ENCODE measurements at regions not wholly inside any gene's neighbourhood (a gene's known extent, or its start where the extent isn't known, plus 50 kb on each side); places are given as distances from the start of the nearest gene placed in this dataset.
"Not testable (repeated sequence)": the region's sequence is repeated elsewhere in the genome, so short reads cannot be mapped to it uniquely, and the experiment has no call there.

- no peaks in the 10 kb centered on the region for H3K27me3 Mint-ChIP-seq
- DNase-seq (no peak), ATAC-seq (no peak)
- POLR2A ChIA-PET = no interaction called here
- no peaks in the 10 kb centered on the region for H3K4me1 Mint-ChIP-seq
- H3K9me3 Mint-ChIP-seq = peaks cover 0 to 18% (median 6%) of the 10 kb centered on the region in 9 donors
- H3K27ac Mint-ChIP-seq = no peak overlapping the region
- no peak overlapping the region for H3K4me3 Mint-ChIP-seq
- H3K36me3 Mint-ChIP-seq = peaks cover 0 to 6% (median 0%) of the 10 kb centered on the region in 3 donors
Observed at GRCh38 chr5:51802551-51803184, 419.4 kb downstream of the ISL1 start.

DNA sequence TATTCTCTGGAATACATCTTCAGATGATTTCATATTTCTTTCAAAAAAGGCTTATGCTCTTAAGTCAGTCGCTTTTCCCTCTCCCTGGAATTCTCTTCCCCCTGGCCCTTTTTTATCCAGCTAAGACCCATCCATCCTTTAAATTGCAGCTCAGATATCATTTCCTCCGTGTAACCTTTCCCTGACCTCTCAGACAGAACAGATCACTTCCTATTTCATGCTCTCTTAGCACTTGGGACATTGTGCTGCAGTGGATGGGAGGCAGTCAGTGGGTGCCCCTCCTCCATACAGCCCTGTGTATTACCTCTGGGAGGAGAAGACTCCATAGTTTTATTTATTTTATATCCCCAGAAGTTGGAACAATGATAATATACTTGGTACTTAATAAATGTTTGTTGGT is 423.4 kb downstream of the ISL1 start:
- no peak for ATAC-seq
- POLR2A ChIA-PET = no interaction called here
- Mint-ChIP-seq H3K36me3 (peaks cover 0 to 6% (median 0%) of the 10 kb centered on the region in 3 donors), H3K4me1 (no peaks in the 10 kb centered on the region), H3K27me3 (no peaks in the 10 kb centered on the region), H3K27ac (no peak overlapping the region), H3K9me3 (peaks cover 0 to 14% (median 7%) of the 10 kb centered on the region in 9 donors), H3K4me3 (no peak overlapping the region)
- DNase-seq = no peak

DNA sequence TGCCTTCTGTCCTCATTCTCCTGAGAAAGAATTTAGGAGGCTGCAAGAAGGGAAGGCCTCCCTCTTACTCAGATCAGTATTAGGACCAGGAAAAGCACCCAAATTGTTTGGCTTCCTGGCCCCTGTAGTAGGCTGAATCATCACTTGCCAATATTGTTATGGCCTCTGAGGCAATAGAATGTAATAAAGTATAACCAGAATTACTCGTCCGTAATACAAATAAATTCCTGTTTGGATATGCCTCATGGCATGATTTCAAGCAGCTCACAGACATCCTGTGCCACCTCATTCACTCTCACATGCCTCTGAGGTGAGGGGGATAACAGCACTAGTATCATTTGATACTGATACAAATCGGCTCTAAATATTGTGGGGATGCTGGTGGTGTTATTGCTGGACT is 427.3 kb downstream of the ISL1 start:
- POLR2A ChIA-PET = no interaction called here

GRCh38 chr5:51811883-51812471 is 428.7 kb downstream of the ISL1 start:
- H3K27me3 Mint-ChIP-seq = no peaks in the 10 kb centered on the region
- ATAC-seq (no peak), DNase-seq (no peak)
- H3K9me3 Mint-ChIP-seq = peaks cover 1 to 12% (median 4%) of the 10 kb centered on the region in 9 donors
- peak overlapping the region in 1 of 10 donors; percentile 34 for H3K27ac Mint-ChIP-seq
- POLR2A ChIA-PET = no interaction called here
- no peak overlapping the region for H3K4me3 Mint-ChIP-seq
- no peaks in the 10 kb centered on the region for H3K36me3 Mint-ChIP-seq
- no peaks in the 10 kb centered on the region for H3K4me1 Mint-ChIP-seq

More for the DNA sequence above, 427.3 kb downstream of the ISL1 start:
- ATAC-seq = no peak
- Mint-ChIP-seq H3K4me1 (no peaks in the 10 kb centered on the region), H3K36me3 (peaks cover 0 to 6% (median 0%) of the 10 kb centered on the region in 3 donors), H3K9me3 (peaks cover 0 to 10% (median 6%) of the 10 kb centered on the region in 9 donors), H3K4me3 (no peak overlapping the region), H3K27ac (no peak overlapping the region), H3K27me3 (no peaks in the 10 kb centered on the region)
- DNase-seq = no peak

- not testable (repeated sequence) for ATAC-seq, H3K4me3 Mint-ChIP-seq
Observed at GRCh38 chr5:51814817-51815216, 431.6 kb downstream of the ISL1 start.

GRCh38 chr5:51816427-51816826 is 433.2 kb downstream of the ISL1 start:
- ATAC-seq (no peak), DNase-seq (no peak)
- POLR2A ChIA-PET = no interaction called here
- Mint-ChIP-seq H3K27ac (no peak overlapping the region), H3K36me3 (no peaks in the 10 kb centered on the region), H3K4me1 (no peaks in the 10 kb centered on the region), H3K9me3 (peaks cover 0 to 30% (median 9%) of the 10 kb centered on the region in 9 donors), H3K27me3 (no peaks in the 10 kb centered on the region), H3K4me3 (no peak overlapping the region)

More at GRCh38 chr5:51814817-51815216, 431.6 kb downstream of the ISL1 start:
- H3K36me3 Mint-ChIP-seq, H3K4me1 Mint-ChIP-seq, POLR2A ChIA-PET, DNase-seq, H3K27me3 Mint-ChIP-seq, H3K27ac Mint-ChIP-seq: not testable (repeated sequence)
- peaks cover 0 to 14% (median 5%) of the 10 kb centered on the region in 9 donors for H3K9me3 Mint-ChIP-seq

DNA sequence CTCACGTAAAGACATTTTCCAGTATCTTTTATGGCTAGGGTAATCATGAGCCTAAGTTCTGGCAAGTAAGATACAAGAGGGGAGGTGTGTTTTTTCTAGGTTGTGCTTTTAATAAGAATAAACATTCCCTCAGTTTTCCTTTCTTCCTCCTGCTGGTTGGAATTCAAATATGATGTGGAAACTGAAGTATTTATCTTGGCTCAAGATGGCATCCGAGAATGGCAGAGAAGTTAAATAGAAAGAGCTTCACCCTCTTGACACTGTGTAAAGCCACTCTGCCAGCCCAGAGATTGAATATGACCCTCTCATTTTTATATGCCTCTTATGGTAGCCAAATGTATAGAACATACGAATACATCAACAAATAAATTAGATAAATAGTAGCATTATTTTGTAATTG is 438.4 kb downstream of the ISL1 start:
- Mint-ChIP-seq H3K4me1 (no peaks in the 10 kb centered on the region), H3K9me3 (peaks cover 0 to 23% (median 6%) of the 10 kb centered on the region in 9 donors), H3K27ac (no peak overlapping the region), H3K36me3 (no peaks in the 10 kb centered on the region), H3K4me3 (no peak overlapping the region), H3K27me3 (no peaks in the 10 kb centered on the region)
- POLR2A ChIA-PET = no interaction called here
- ATAC-seq (no peak), DNase-seq (no peak)

DNA sequence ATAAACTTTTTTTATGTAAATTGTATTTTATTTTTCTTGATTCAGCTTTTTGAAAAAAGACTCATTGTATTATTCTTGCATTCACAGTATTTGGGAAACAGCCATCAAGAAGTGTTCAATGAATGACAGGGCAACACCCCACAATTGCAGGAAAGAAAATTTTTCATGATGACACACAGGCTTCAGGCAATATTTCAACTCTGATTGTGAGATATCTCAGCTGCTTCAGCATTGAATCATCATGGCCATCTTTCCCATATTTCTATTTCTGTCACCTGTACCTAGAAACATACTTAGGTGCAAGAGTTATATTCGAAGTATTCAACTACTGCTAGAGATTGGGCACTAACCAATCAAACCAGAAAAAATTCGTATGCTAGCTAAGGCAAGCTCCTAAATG is 446.0 kb downstream of the ISL1 start:
- POLR2A ChIA-PET = no interaction called here
- Mint-ChIP-seq H3K27ac (peak overlapping the region in 1 of 10 donors; percentile 13), H3K9me3 (peaks cover 0 to 11% (median 2%) of the 10 kb centered on the region in 9 donors), H3K4me3 (no peak overlapping the region), H3K4me1 (no peaks in the 10 kb centered on the region), H3K27me3 (no peaks in the 10 kb centered on the region), H3K36me3 (no peaks in the 10 kb centered on the region)
- ATAC-seq (no peak), DNase-seq (no peak)

DNA sequence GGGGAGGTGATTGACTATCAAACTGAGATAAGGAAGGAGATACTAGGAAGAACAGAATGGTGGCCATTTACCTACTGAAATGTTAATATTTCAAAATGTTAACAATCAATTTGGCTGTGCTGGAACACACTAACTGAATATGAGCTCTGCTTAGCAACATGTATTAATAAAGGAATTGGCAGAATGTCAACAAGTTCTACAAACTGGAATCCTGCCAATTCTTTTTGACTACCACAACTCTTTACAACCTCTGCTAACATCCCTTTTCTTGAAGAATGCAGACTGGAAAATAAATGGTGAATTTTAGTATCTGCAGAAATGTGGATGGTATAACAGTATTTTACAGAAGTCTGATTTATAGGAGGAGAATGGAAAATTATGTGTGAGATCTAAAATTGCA is 446.4 kb downstream of the ISL1 start:
- H3K27me3 Mint-ChIP-seq = no peaks in the 10 kb centered on the region
- H3K36me3 Mint-ChIP-seq = no peaks in the 10 kb centered on the region
- no peak overlapping the region for H3K4me3 Mint-ChIP-seq
- peak overlapping the region in 1 of 10 donors; percentile 13 for H3K27ac Mint-ChIP-seq
- peaks cover 0 to 11% (median 2%) of the 10 kb centered on the region in 9 donors for H3K9me3 Mint-ChIP-seq
- no peak for ATAC-seq
- POLR2A ChIA-PET = no interaction called here
- H3K4me1 Mint-ChIP-seq = no peaks in the 10 kb centered on the region
- no peak for DNase-seq

- Mint-ChIP-seq H3K9me3 (peaks cover 0 to 11% (median 2%) of the 10 kb centered on the region in 9 donors), H3K4me3 (no peak overlapping the region), H3K36me3 (no peaks in the 10 kb centered on the region), H3K27ac (no peak overlapping the region), H3K4me1 (no peaks in the 10 kb centered on the region), H3K27me3 (no peaks in the 10 kb centered on the region)
- ATAC-seq (no peak), DNase-seq (no peak)
- POLR2A ChIA-PET = no interaction called here
Observed at GRCh38 chr5:51832934-51833470, 449.8 kb downstream of the ISL1 start.

- Mint-ChIP-seq H3K4me3 (no peak overlapping the region), H3K27ac (no peak overlapping the region), H3K9me3 (peaks cover 0 to 8% (median 2%) of the 10 kb centered on the region in 9 donors), H3K4me1 (no peaks in the 10 kb centered on the region), H3K27me3 (no peaks in the 10 kb centered on the region), H3K36me3 (no peaks in the 10 kb centered on the region)
- ATAC-seq = no peak
- POLR2A ChIA-PET = no interaction called here
- no peak for DNase-seq
Observed at GRCh38 chr5:51838459-51838858, 455.2 kb downstream of the ISL1 start.

DNA sequence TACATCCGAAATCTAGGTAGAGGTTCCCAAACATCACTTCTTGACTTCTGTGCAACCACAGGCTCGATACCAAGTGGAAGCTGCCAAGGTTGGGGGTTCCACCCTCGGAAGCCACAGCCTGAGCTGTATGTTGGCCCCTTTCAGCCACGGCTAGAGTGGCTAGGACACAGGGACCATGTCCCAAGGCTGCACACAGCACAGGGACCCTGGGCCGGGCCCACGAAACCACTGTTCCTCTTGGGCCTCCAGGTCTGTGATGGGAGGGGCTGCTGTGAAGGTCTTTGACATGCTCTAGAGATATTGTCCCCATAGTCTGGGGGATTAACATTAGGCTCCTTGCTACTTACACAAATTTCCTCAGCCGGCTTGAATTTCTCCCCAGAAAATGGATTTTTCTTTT is 460.6 kb downstream of the ISL1 start:
- Mint-ChIP-seq H3K4me1 (no peaks in the 10 kb centered on the region), H3K27me3 (no peaks in the 10 kb centered on the region), H3K36me3 (no peaks in the 10 kb centered on the region), H3K27ac (no peak overlapping the region), H3K9me3 (peaks cover 0 to 17% (median 6%) of the 10 kb centered on the region in 9 donors), H3K4me3 (no peak overlapping the region)
- no peak for DNase-seq
- POLR2A ChIA-PET = no interaction called here
- no peak for ATAC-seq

- H3K27ac Mint-ChIP-seq = no peak overlapping the region
- H3K4me3 Mint-ChIP-seq = no peak overlapping the region
- peaks cover 0 to 17% (median 6%) of the 10 kb centered on the region in 9 donors for H3K9me3 Mint-ChIP-seq
- ATAC-seq (no peak), DNase-seq (no peak)
- no peaks in the 10 kb centered on the region for H3K36me3 Mint-ChIP-seq
- no peaks in the 10 kb centered on the region for H3K4me1 Mint-ChIP-seq
- H3K27me3 Mint-ChIP-seq = no peaks in the 10 kb centered on the region
- POLR2A ChIA-PET = no interaction called here
Observed at GRCh38 chr5:51846015-51846414, 462.8 kb downstream of the ISL1 start.

DNA sequence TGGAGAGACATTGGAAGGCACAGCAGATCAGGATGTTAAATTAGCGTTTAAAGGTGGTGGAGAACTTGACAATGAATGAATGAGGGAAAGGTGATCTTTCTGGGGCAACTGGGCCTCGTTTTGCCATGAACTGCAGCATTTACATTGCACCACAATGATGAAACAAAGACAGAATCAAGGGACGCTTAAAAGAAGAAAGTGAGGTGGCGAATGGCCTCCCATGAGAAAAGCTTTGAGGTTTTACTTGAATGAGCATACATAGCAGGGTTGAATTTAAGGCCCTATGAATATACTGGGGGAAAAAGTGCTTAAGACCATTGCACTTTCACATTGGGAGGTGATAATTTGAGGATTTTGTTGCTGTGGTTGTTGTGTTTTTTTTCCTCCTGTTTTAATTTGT is 476.4 kb downstream of the ISL1 start:
- Mint-ChIP-seq H3K4me1 (no peaks in the 10 kb centered on the region), H3K27me3 (no peaks in the 10 kb centered on the region), H3K4me3 (no peak overlapping the region), H3K36me3 (no peaks in the 10 kb centered on the region), H3K27ac (no peak overlapping the region), H3K9me3 (peaks cover 0 to 11% (median 4%) of the 10 kb centered on the region in 9 donors)
- DNase-seq = no peak
- POLR2A ChIA-PET = no interaction called here
- ATAC-seq = no peak
